Lower lobe of right lung (tissue), 2 donors: ENCODE measurements at regions not wholly inside any gene's neighbourhood (a gene's known extent, or its start where the extent isn't known, plus 50 kb on each side); places are given as distances from the start of the nearest gene placed in this dataset.

ENCODE experiments used
- ATAC-seq, 2 donors: fragments of 200-7000 bp; cut with Tn5 transposase; one replicate each; pipeline ENCODE4 v1.9.1; 2020 to 2022; ENCODE audit warnings: mild to moderate bottlenecking in 2 of 2, moderate library complexity in 2 of 2
- DNase-seq: peaks from one replicate; pipeline ENCODE4 v3.0.0-alpha.2; 2020
- H3K27ac ChIP-seq: fragments of 200-600 bp; one replicate; pipeline ENCODE4 v1.8.0; 2022
- H3K27me3 ChIP-seq: fragments of 200-600 bp; one replicate; pipeline ENCODE4 v1.8.0; 2022; ENCODE audit warnings: low read depth
- H3K36me3 ChIP-seq: fragments of 200-600 bp; one replicate; pipeline ENCODE4 v1.8.0; 2022; ENCODE audit warnings: mild to moderate bottlenecking
- H3K4me1 ChIP-seq: fragments of 200-600 bp; one replicate; pipeline ENCODE4 v1.8.0; 2022
- H3K4me3 ChIP-seq: fragments of 200-600 bp; one replicate; pipeline ENCODE4 v1.8.0; 2022; ENCODE audit warnings: mild to moderate bottlenecking
- H3K9me3 ChIP-seq: fragments of 200-600 bp; one replicate; pipeline ENCODE4 v1.8.0; 2022
- intact Hi-C: fragments of 100-400 bp; cut with DNase I; formaldehyde crosslinking; loops from one replicate; pipeline ENCODE4 v1.11.0; 2022
- TF ChIP-seq, protein P1 (sequence below): fragments of 200-600 bp; IDR thresholded peaks from one replicate; pipeline ENCODE4 v1.8.0; 2022; ENCODE audit warnings: antibody characterized with exemption, mild to moderate bottlenecking
- donor health status: DM: no; HTN: yes; CAD: no; lungs with severe emphysema.

- Histone ChIP-seq H3K27me3 (no peaks in the 10 kb centered on the region), H3K27ac (no peak overlapping the region), H3K9me3 (no peaks in the 10 kb centered on the region), H3K4me3 (no peak overlapping the region), H3K36me3 (no peaks in the 10 kb centered on the region), H3K4me1 (no peaks in the 10 kb centered on the region)
- ATAC-seq (no peak), DNase-seq (no peak)
- TF ChIP-seq, protein P1, sequence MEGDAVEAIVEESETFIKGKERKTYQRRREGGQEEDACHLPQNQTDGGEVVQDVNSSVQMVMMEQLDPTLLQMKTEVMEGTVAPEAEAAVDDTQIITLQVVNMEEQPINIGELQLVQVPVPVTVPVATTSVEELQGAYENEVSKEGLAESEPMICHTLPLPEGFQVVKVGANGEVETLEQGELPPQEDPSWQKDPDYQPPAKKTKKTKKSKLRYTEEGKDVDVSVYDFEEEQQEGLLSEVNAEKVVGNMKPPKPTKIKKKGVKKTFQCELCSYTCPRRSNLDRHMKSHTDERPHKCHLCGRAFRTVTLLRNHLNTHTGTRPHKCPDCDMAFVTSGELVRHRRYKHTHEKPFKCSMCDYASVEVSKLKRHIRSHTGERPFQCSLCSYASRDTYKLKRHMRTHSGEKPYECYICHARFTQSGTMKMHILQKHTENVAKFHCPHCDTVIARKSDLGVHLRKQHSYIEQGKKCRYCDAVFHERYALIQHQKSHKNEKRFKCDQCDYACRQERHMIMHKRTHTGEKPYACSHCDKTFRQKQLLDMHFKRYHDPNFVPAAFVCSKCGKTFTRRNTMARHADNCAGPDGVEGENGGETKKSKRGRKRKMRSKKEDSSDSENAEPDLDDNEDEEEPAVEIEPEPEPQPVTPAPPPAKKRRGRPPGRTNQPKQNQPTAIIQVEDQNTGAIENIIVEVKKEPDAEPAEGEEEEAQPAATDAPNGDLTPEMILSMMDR: no peak
- intact Hi-C loops: no loop called here
Measured at GRCh38 chr13:56009418-56009817, 1131.3 kb upstream of the PRR20A start.

GRCh38 chr13:56012644-56013043 lies 1128.1 kb upstream of the PRR20A start:
- intact Hi-C loops: no loop called here
- TF ChIP-seq, protein P1: no peak
- Histone ChIP-seq H3K9me3 (no peaks in the 10 kb centered on the region), H3K27me3 (no peaks in the 10 kb centered on the region), H3K36me3 (no peaks in the 10 kb centered on the region), H3K27ac (no peak overlapping the region), H3K4me3 (no peak overlapping the region), H3K4me1 (no peaks in the 10 kb centered on the region)
- DNase-seq: no peak
- ATAC-seq: no peak

DNA sequence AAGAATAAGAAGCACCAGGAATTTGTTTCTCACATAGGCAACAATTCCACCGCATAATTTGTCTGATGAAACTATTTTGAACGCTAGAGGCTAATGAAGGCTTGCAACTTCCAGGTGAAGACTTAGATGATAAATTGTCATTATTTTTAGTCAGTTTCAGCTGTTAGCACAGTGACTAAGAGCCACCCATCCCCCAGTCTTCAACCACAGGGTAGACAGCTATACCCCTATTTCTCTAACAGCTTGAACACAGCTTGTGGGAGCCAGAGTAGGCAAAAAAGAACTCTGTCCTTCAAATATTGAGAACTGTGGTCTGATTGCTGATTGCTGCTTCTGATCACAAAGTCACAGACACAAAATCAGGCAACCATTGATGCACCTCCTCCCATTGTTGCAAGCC lies 1124.8 kb upstream of the PRR20A start:
- H3K36me3 ChIP-seq: no peaks in the 10 kb centered on the region
- H3K4me3 ChIP-seq: no peak overlapping the region
- H3K27ac ChIP-seq: no peak overlapping the region
- no peaks in the 10 kb centered on the region for H3K27me3 ChIP-seq
- no peaks in the 10 kb centered on the region for H3K4me1 ChIP-seq
- no peaks in the 10 kb centered on the region for H3K9me3 ChIP-seq
- intact Hi-C loops: no loop called here
- no peak for ATAC-seq
- TF ChIP-seq, protein P1: no peak
- DNase-seq: no peak

- no peak overlapping the region for H3K4me3 ChIP-seq
- TF ChIP-seq, protein P1: no peak
- no peaks in the 10 kb centered on the region for H3K9me3 ChIP-seq
- ATAC-seq (peak; percentile 14 to 48), DNase-seq (no peak)
- H3K36me3 ChIP-seq: no peaks in the 10 kb centered on the region
- no peak overlapping the region for H3K27ac ChIP-seq
- no peaks in the 10 kb centered on the region for H3K4me1 ChIP-seq
- no peaks in the 10 kb centered on the region for H3K27me3 ChIP-seq
- intact Hi-C loops: no loop called here
Measured at GRCh38 chr13:56019606-56020005, 1121.1 kb upstream of the PRR20A start.

DNA sequence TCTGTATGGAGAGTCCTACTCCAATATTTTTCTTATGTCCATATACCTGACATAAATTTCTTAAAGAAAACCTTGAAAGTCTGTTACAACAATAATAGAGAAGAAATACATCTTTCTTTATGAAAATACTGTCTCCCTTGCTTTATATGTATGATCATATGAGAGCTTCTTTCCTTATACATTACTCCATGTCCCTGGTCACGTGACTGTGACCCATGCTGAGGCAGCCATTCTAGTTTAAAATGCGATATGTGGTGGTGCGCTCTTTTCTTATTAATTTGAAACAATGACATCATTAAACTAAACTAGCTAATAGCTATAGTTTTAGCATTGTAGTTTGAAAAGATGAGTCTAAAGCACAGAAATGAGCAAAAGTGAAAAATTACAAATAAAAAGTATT lies 1120.3 kb upstream of the PRR20A start:
- H3K27ac ChIP-seq: no peak overlapping the region
- H3K4me3 ChIP-seq: no peak overlapping the region
- DNase-seq: no peak
- no peaks in the 10 kb centered on the region for H3K9me3 ChIP-seq
- intact Hi-C loops: no loop called here
- H3K36me3 ChIP-seq: no peaks in the 10 kb centered on the region
- no peaks in the 10 kb centered on the region for H3K27me3 ChIP-seq
- no peak for ATAC-seq
- H3K4me1 ChIP-seq: no peaks in the 10 kb centered on the region
- TF ChIP-seq, protein P1: no peak

GRCh38 chr13:56039992-56040391 lies 1100.7 kb upstream of the PRR20A start:
- DNase-seq (no peak), ATAC-seq (no peak)
- Histone ChIP-seq H3K27me3 (no peaks in the 10 kb centered on the region), H3K27ac (no peak overlapping the region), H3K36me3 (no peaks in the 10 kb centered on the region), H3K4me3 (no peak overlapping the region), H3K4me1 (no peaks in the 10 kb centered on the region), H3K9me3 (no peaks in the 10 kb centered on the region)
- intact Hi-C loops: no loop called here
- TF ChIP-seq, protein P1: no peak
